Neural progenitor cell (in vitro differentiated cells): ENCODE measurements at regions not wholly inside any gene's neighbourhood (a gene's known extent, or its start where the extent isn't known, plus 50 kb on each side); places are given as distances from the start of the nearest gene placed in this dataset.

ENCODE experiments used
- CTCF ChIP-seq: fragments of 200-600 bp; sonication (generic); IDR thresholded peaks from 2 replicates; pipeline ENCODE4 v1.5.1; 2017; ENCODE audit warnings: antibody characterized with exemption, mild to moderate bottlenecking
- EZH2phosphoT487 ChIP-seq: fragments of 200-600 bp; sonication (generic); IDR thresholded peaks from 2 replicates; pipeline ENCODE4 v1.6.1; 2017; ENCODE audit warnings: antibody characterized with exemption

- no peak for TF ChIP-seq CTCF
- no peak for TF ChIP-seq EZH2phosphoT487
These were observed 127.5 kb downstream of the GLI2 start for GRCh38 chr2:120863146-120863545.
